ENCODE measurements at regions not wholly inside any gene's neighbourhood (a gene's known extent, or its start where the extent isn't known, plus 50 kb on each side); places are given as distances from the start of the nearest gene placed in this dataset.

- Histone ChIP-seq H3K4me3 (ENCODE audit: low read depth in 1 of 2, low read length in 2 of 2) (no peak overlapping the region), H3K4me1 (ENCODE audit: insufficient read depth, low read length) (no peaks in the 10 kb centered on the region), H3K79me2 (ENCODE audit: insufficient read depth, low read length) (no peaks in the 10 kb centered on the region), H3K9ac (ENCODE audit: low read depth, low read length) (no peak overlapping the region), H3K27me3 (ENCODE audit: insufficient read depth, low read length, poor library complexity) (no peaks in the 10 kb centered on the region), H3K9me3 (ENCODE audit: insufficient read depth, low read length, severe bottlenecking) (no peaks in the 10 kb centered on the region), H3K36me3 (ENCODE audit: insufficient read depth, low read length) (no peaks in the 10 kb centered on the region), H2AFZ (ENCODE audit: low read depth, low read length) (no peak overlapping the region), H3K4me2 (ENCODE audit: insufficient read depth, low read length) (no peak overlapping the region), H3K27ac (ENCODE audit: low read length) (no peak overlapping the region), H4K20me1 (ENCODE audit: insufficient read depth, low read length) (no peaks in the 10 kb centered on the region)
- TF ChIP-seq EZH2 (IDR thresholded peaks at IDR 0.05; ENCODE audit: borderline replicate concordance, low read depth, low read length, severe bottlenecking): no peak
- TF ChIP-seq, protein P1, sequence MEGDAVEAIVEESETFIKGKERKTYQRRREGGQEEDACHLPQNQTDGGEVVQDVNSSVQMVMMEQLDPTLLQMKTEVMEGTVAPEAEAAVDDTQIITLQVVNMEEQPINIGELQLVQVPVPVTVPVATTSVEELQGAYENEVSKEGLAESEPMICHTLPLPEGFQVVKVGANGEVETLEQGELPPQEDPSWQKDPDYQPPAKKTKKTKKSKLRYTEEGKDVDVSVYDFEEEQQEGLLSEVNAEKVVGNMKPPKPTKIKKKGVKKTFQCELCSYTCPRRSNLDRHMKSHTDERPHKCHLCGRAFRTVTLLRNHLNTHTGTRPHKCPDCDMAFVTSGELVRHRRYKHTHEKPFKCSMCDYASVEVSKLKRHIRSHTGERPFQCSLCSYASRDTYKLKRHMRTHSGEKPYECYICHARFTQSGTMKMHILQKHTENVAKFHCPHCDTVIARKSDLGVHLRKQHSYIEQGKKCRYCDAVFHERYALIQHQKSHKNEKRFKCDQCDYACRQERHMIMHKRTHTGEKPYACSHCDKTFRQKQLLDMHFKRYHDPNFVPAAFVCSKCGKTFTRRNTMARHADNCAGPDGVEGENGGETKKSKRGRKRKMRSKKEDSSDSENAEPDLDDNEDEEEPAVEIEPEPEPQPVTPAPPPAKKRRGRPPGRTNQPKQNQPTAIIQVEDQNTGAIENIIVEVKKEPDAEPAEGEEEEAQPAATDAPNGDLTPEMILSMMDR (IDR thresholded peaks at IDR 0.05; ENCODE audit: borderline replicate concordance, extremely low read depth, low read length, poor library complexity, severe bottlenecking): no peak
- ATAC-seq (ENCODE audit: insufficient read depth, low read depth): no peak
- DNase-seq: no peak
These were observed 58.6 kb downstream of the PABIR2 start for GRCh38 chrX:134738445-134738844.

GRCh38 chrX:134737721-134738369 lies 59.2 kb downstream of the PABIR2 start:
- no peaks in the 10 kb centered on the region for H3K79me2 ChIP-seq (ENCODE audit: insufficient read depth, low read length)
- no peak overlapping the region for H3K4me3 ChIP-seq (ENCODE audit: low read depth in 1 of 2, low read length in 2 of 2)
- H3K27ac ChIP-seq (ENCODE audit: low read length): no peak overlapping the region
- TF ChIP-seq EZH2 (IDR thresholded peaks at IDR 0.05; ENCODE audit: borderline replicate concordance, low read depth, low read length, severe bottlenecking): no peak
- TF ChIP-seq, protein P1 (IDR thresholded peaks at IDR 0.05; ENCODE audit: borderline replicate concordance, extremely low read depth, low read length, poor library complexity, severe bottlenecking): no peak
- H3K27me3 ChIP-seq (ENCODE audit: insufficient read depth, low read length, poor library complexity): no peaks in the 10 kb centered on the region
- no peaks in the 10 kb centered on the region for H3K4me1 ChIP-seq (ENCODE audit: insufficient read depth, low read length)
- no peak overlapping the region for H2AFZ ChIP-seq (ENCODE audit: low read depth, low read length)
- DNase-seq (no peak), ATAC-seq (ENCODE audit: insufficient read depth, low read depth) (no peak)
- no peaks in the 10 kb centered on the region for H3K9me3 ChIP-seq (ENCODE audit: insufficient read depth, low read length, severe bottlenecking)
- H3K9ac ChIP-seq (ENCODE audit: low read depth, low read length): no peak overlapping the region
- H4K20me1 ChIP-seq (ENCODE audit: insufficient read depth, low read length): no peaks in the 10 kb centered on the region
- H3K4me2 ChIP-seq (ENCODE audit: insufficient read depth, low read length): no peak overlapping the region
- H3K36me3 ChIP-seq (ENCODE audit: insufficient read depth, low read length): no peaks in the 10 kb centered on the region

- DNase-seq (no peak), ATAC-seq (ENCODE audit: insufficient read depth, low read depth) (no peak)
- Histone ChIP-seq H3K79me2 (ENCODE audit: insufficient read depth, low read length) (no peaks in the 10 kb centered on the region), H3K36me3 (ENCODE audit: insufficient read depth, low read length) (no peaks in the 10 kb centered on the region), H3K27me3 (ENCODE audit: insufficient read depth, low read length, poor library complexity) (no peaks in the 10 kb centered on the region), H3K9ac (ENCODE audit: low read depth, low read length) (no peak overlapping the region), H3K4me1 (ENCODE audit: insufficient read depth, low read length) (no peaks in the 10 kb centered on the region), H3K9me3 (ENCODE audit: insufficient read depth, low read length, severe bottlenecking) (no peaks in the 10 kb centered on the region), H2AFZ (ENCODE audit: low read depth, low read length) (no peak overlapping the region), H3K27ac (ENCODE audit: low read length) (no peak overlapping the region), H3K4me2 (ENCODE audit: insufficient read depth, low read length) (no peak overlapping the region), H4K20me1 (ENCODE audit: insufficient read depth, low read length) (no peaks in the 10 kb centered on the region), H3K4me3 (ENCODE audit: low read depth in 1 of 2, low read length in 2 of 2) (no peak overlapping the region)
- TF ChIP-seq, protein P1 (IDR thresholded peaks at IDR 0.05; ENCODE audit: borderline replicate concordance, extremely low read depth, low read length, poor library complexity, severe bottlenecking): no peak
- TF ChIP-seq EZH2 (IDR thresholded peaks at IDR 0.05; ENCODE audit: borderline replicate concordance, low read depth, low read length, severe bottlenecking): no peak
These were observed 59.9 kb downstream of the PABIR2 start for GRCh38 chrX:134737061-134737460.
